Gastrocnemius medialis (tissue), 4 donors: ENCODE measurements at regions not wholly inside any gene's neighbourhood (a gene's known extent, or its start where the extent isn't known, plus 50 kb on each side); places are given as distances from the start of the nearest gene placed in this dataset.

Source experiments
- ATAC-seq, 2 donors: fragments of 150-250 bp; one replicate each; pipeline ENCODE4 v1.9.1; 2016
- DNase-seq, 2 donors: peaks; one replicate each; pipeline ENCODE4 v3.0.0-alpha.2; 2019
- H3K27ac ChIP-seq, 4 donors: fragments of 200-600 bp; sonication (generic); 1 replicate in 1 of 4; 2 replicates in 3 of 4; pipeline ENCODE4 v1.5.1; 2016 to 2018; ENCODE audit warnings: mild to moderate bottlenecking in 2 of 4, moderate library complexity in 1 of 4
- H3K27me3 ChIP-seq, 3 donors: fragments of 200-600 bp; sonication (generic) in 2 of 3; 1 replicate in 1 of 3; 2 replicates in 2 of 3; pipeline versions ENCODE4 v1.5.1 to v1.6.0; 2016 to 2019; ENCODE audit warnings: mild to moderate bottlenecking in 1 of 3, moderate library complexity in 1 of 3
- H3K36me3 ChIP-seq, 2 donors: fragments of 200-600 bp; sonication (generic) in 1 of 2; one replicate each; pipeline ENCODE4 v1.5.1; 2017 to 2018
- H3K4me1 ChIP-seq, 2 donors: fragments of 200-600 bp; sonication (generic) in 1 of 2; one replicate each; pipeline ENCODE4 v1.5.1; 2016 to 2017; ENCODE audit warnings: mild to moderate bottlenecking in 2 of 2
- H3K4me3 ChIP-seq, 4 donors: fragments of 200-600 bp; sonication (generic) in 3 of 4; 1 replicate in 1 of 4; 2 replicates in 3 of 4; pipeline ENCODE4 v1.5.1; 2016 to 2019; ENCODE audit warnings: mild to moderate bottlenecking in 2 of 4
- H3K9me3 ChIP-seq, 3 donors: fragments of 200-600 bp; sonication (generic) in 2 of 3; 1 replicate in 1 of 3; 2 replicates in 2 of 3; pipeline ENCODE4 v1.5.1; 2016 to 2019
- POLR2A ChIP-seq, 2 donors: fragments of 450-650 bp; IDR thresholded peaks; one replicate each; pipeline ENCODE4 v1.6.1; 2017; ENCODE audit warnings: antibody characterized with exemption in 2 of 2, mild to moderate bottlenecking in 2 of 2, moderate library complexity in 2 of 2
- in situ Hi-C, 4 donors: fragments of 200-750 bp; cut with MboI; loops; one replicate each; pipeline versions ENCODE4 v1.15.0 to v1.8.0; 2017; ENCODE audit warnings: low sequenced_read_pairs in 4 of 4
- intact Hi-C: fragments of 100-400 bp; cut with DNase I; formaldehyde crosslinking; loops from one replicate; pipeline ENCODE4 v1.15.1; 2023; ENCODE audit warnings: low total_unique reads
- TF ChIP-seq, protein P1 (sequence below), 5 experiments: fragments of 450-650 bp in 3 of 5; fragments of 200-600 bp in 2 of 5; sonication (generic) in 2 of 5; IDR thresholded peaks in 4 of 5; conservative IDR thresholded peaks in 1 of 5; 1 replicate in 4 of 5; 2 replicates in 1 of 5; pipeline ENCODE4 v1.5.1; 2016 to 2019; ENCODE audit warnings: antibody characterized with exemption in 5 of 5, mild to moderate bottlenecking in 3 of 5, moderate library complexity in 3 of 5

DNA sequence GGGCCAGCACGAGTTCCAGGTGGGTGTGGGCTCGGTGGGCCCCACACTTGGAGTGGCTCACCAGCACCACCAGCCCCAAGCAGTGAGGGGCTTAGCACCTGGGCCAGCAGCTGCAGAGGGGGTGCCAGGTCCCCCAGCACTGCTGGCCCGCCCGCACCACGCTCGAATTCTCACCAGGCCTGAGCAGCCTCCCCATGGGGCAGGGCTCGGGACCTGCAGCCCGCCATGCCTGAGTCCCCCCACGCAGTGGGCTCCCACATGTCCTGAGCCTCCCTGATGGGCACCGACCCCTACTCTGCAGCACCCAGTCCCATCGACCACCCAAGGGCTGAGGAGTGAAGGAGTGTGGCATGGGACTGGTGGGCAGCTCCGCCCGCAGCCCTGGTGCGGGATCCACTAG, 593.4 kb downstream of the GABRG1 start:
- H3K27me3 ChIP-seq: no peaks in the 10 kb centered on the region
- no peak overlapping the region for H3K4me3 ChIP-seq
- TF ChIP-seq, protein P1, sequence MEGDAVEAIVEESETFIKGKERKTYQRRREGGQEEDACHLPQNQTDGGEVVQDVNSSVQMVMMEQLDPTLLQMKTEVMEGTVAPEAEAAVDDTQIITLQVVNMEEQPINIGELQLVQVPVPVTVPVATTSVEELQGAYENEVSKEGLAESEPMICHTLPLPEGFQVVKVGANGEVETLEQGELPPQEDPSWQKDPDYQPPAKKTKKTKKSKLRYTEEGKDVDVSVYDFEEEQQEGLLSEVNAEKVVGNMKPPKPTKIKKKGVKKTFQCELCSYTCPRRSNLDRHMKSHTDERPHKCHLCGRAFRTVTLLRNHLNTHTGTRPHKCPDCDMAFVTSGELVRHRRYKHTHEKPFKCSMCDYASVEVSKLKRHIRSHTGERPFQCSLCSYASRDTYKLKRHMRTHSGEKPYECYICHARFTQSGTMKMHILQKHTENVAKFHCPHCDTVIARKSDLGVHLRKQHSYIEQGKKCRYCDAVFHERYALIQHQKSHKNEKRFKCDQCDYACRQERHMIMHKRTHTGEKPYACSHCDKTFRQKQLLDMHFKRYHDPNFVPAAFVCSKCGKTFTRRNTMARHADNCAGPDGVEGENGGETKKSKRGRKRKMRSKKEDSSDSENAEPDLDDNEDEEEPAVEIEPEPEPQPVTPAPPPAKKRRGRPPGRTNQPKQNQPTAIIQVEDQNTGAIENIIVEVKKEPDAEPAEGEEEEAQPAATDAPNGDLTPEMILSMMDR (IDR thresholded peaks at IDR 0.05 in 4 of 5, conservative IDR thresholded peaks at IDR 0.05 in 1 of 5): no peak
- no peak for TF ChIP-seq POLR2A (IDR thresholded peaks at IDR 0.05)
- H3K27ac ChIP-seq: no peak overlapping the region
- H3K36me3 ChIP-seq: no peaks in the 10 kb centered on the region
- H3K9me3 ChIP-seq: no peaks in the 10 kb centered on the region
- H3K4me1 ChIP-seq: no peaks in the 10 kb centered on the region
- DNase-seq: no peak
- intact Hi-C loops: no loop called here
- in situ Hi-C loops: loop anchor here in 1 of 4 donors (25.0 kb wide), 1 partner anchor 93 kb away; no protein-coding TSS in a partner anchor
- no peak for ATAC-seq

DNA sequence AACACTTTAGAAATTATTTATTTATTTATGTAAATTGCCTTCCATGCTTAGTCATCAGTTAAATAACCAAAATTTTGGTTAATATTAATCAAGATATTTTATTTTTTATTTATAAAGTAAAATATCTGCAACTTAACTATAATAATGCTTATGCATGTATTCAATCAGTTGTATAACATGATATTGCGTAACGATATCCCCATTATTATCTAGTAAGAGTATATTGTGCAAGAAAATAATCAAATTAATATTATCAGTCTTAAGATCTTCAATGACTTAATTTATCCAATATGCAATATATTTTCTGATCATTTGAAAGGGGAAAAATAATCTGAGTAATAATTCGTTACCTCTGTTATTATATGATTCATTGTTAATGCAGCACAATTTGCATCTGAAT, 596.7 kb downstream of the GABRG1 start:
- in situ Hi-C loops: loop anchor here in 1 of 4 donors (25.0 kb wide), 1 partner anchor 90 kb away; no protein-coding TSS in a partner anchor
- Histone ChIP-seq H3K27me3 (no peaks in the 10 kb centered on the region), H3K4me1 (no peaks in the 10 kb centered on the region), H3K36me3 (no peaks in the 10 kb centered on the region), H3K27ac (no peak overlapping the region), H3K9me3 (no peaks in the 10 kb centered on the region), H3K4me3 (no peak overlapping the region)
- ATAC-seq (no peak), DNase-seq (no peak)
- TF ChIP-seq POLR2A (IDR thresholded peaks at IDR 0.05): no peak
- TF ChIP-seq, protein P1 (IDR thresholded peaks at IDR 0.05 in 4 of 5, conservative IDR thresholded peaks at IDR 0.05 in 1 of 5): no peak
- intact Hi-C loops: no loop called here

DNA sequence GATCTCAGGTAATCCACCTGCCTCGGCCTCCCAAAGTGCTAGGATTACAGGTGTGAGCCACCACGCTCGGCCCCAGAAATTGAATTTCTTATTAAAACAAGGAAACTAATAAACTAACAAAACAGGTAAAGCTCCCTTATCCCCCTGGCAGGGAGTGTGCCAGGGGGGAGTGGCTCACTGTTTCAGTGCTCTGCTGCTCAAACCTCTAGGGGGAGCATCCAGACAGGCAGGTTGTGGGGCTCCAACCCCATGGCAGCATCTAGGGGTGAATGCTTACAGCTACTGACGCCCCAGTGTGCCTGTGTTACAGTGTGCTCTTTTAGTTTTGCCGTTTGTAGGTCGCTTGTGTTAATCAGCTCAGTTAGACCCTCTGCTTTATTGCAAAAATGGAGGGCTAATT, 605.0 kb downstream of the GABRG1 start:
- no peak overlapping the region for H3K4me3 ChIP-seq
- in situ Hi-C loops: no loop called here
- ATAC-seq (no peak), DNase-seq (no peak)
- H3K27me3 ChIP-seq: no peaks in the 10 kb centered on the region
- intact Hi-C loops: no loop called here
- no peaks in the 10 kb centered on the region for H3K4me1 ChIP-seq
- no peaks in the 10 kb centered on the region for H3K36me3 ChIP-seq
- TF ChIP-seq, protein P1 (IDR thresholded peaks at IDR 0.05 in 4 of 5, conservative IDR thresholded peaks at IDR 0.05 in 1 of 5): no peak
- TF ChIP-seq POLR2A (IDR thresholded peaks at IDR 0.05): no peak
- no peaks in the 10 kb centered on the region for H3K9me3 ChIP-seq
- no peak overlapping the region for H3K27ac ChIP-seq

DNA sequence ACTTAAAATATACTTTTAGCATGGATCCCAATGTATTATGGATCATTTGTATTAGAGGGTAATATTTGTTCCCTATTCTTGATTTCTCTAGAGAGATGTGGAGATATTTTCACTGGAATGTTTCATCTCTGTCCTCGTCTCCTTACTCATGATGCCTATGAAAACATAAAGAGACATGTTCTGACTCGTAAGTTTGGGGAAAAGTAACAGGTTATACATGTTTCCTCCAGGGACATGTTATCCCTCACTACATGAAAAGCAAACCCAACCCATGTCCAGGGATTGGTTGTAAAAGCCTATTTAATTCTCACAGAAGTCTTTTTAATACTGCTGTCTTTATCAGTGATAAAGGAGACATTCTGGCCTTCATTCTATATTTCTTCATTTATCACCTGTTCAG, 621.4 kb downstream of the GABRG1 start:
- intact Hi-C loops (no loop called here), in situ Hi-C loops (no loop called here)
- Histone ChIP-seq H3K27ac (no peak overlapping the region), H3K36me3 (no peaks in the 10 kb centered on the region), H3K27me3 (no peaks in the 10 kb centered on the region), H3K9me3 (no peaks in the 10 kb centered on the region), H3K4me1 (no peaks in the 10 kb centered on the region), H3K4me3 (no peak overlapping the region)
- no peak for ATAC-seq
- TF ChIP-seq POLR2A (IDR thresholded peaks at IDR 0.05): no peak
- TF ChIP-seq, protein P1 (IDR thresholded peaks at IDR 0.05 in 4 of 5, conservative IDR thresholded peaks at IDR 0.05 in 1 of 5): no peak
- DNase-seq: no peak

DNA sequence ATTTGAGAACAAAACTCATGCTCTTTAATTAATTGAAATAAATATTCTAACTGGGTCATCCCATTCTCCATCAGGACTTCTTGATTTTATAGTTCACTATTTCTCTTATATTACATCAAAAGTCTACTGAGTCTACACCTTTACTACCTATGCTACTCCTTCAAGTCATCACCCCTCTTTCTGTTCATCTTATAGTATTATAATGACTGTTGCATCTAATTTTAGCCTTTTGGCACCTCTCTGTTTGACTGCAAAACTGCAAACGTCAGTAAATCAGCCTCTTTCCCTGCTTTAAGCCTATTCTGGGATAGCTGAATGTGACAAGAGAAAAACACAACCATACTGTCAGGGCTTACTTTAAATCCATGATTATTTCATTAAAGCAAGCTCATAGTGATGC, 639.1 kb downstream of the GABRG1 start:
- ATAC-seq (no peak), DNase-seq (no peak)
- no peak for TF ChIP-seq POLR2A (IDR thresholded peaks at IDR 0.05)
- TF ChIP-seq, protein P1 (IDR thresholded peaks at IDR 0.05 in 4 of 5, conservative IDR thresholded peaks at IDR 0.05 in 1 of 5): no peak
- intact Hi-C loops (no loop called here), in situ Hi-C loops (no loop called here)
- no peaks in the 10 kb centered on the region for H3K27me3 ChIP-seq
- H3K27ac ChIP-seq: no peak overlapping the region
- peaks cover 0 to 3% (median 0%) of the 10 kb centered on the region in 3 donors for H3K9me3 ChIP-seq
- no peaks in the 10 kb centered on the region for H3K36me3 ChIP-seq
- no peaks in the 10 kb centered on the region for H3K4me1 ChIP-seq
- no peak overlapping the region for H3K4me3 ChIP-seq
